ENCODE measurements at regions not wholly inside any gene's neighbourhood (a gene's known extent, or its start where the extent isn't known, plus 50 kb on each side); places are given as distances from the start of the nearest gene placed in this dataset.

- Mint-ChIP-seq H3K27ac (ENCODE audit: unreplicated experiment) (no peak overlapping the region), H3K36me3 (ENCODE audit: low read depth) (no peaks in the 10 kb centered on the region), H3K9me3 (no peaks in the 10 kb centered on the region), H3K4me1 (no peaks in the 10 kb centered on the region), H3K4me3 (no peak overlapping the region), H3K27me3 (ENCODE audit: low read depth) (peaks cover 13% of the 10 kb centered on the region)
- no peak for DNase-seq (ENCODE audit: low read depth, low spot score)
- TF ChIP-seq CTCF (conservative IDR thresholded peaks at IDR 0.05): no peak
These were observed 127.2 kb upstream of the ASTN2 start for GRCh38 chr9:117542021-117542420.

- no peaks in the 10 kb centered on the region for H3K4me1 Mint-ChIP-seq
- H3K27ac Mint-ChIP-seq (ENCODE audit: unreplicated experiment): no peak overlapping the region
- DNase-seq (ENCODE audit: low read depth, low spot score): no peak
- peaks cover 8% of the 10 kb centered on the region for H3K27me3 Mint-ChIP-seq (ENCODE audit: low read depth)
- H3K4me3 Mint-ChIP-seq: no peak overlapping the region
- TF ChIP-seq CTCF (conservative IDR thresholded peaks at IDR 0.05): no peak
- no peaks in the 10 kb centered on the region for H3K9me3 Mint-ChIP-seq
- no peaks in the 10 kb centered on the region for H3K36me3 Mint-ChIP-seq (ENCODE audit: low read depth)
These were observed 126.3 kb upstream of the ASTN2 start for GRCh38 chr9:117541181-117541580.

- Mint-ChIP-seq H3K36me3 (ENCODE audit: low read depth) (no peaks in the 10 kb centered on the region), H3K27ac (ENCODE audit: unreplicated experiment) (no peak overlapping the region), H3K9me3 (no peaks in the 10 kb centered on the region), H3K27me3 (ENCODE audit: low read depth) (no peaks in the 10 kb centered on the region), H3K4me1 (no peaks in the 10 kb centered on the region), H3K4me3 (no peak overlapping the region)
- no peak for DNase-seq (ENCODE audit: low read depth, low spot score)
- no peak for TF ChIP-seq CTCF (conservative IDR thresholded peaks at IDR 0.05)
These were observed 121.1 kb upstream of the ASTN2 start for GRCh38 chr9:117535973-117536372.

GRCh38 chr9:117535434-117535833 is 120.6 kb upstream of the ASTN2 start:
- H3K4me3 Mint-ChIP-seq: no peak overlapping the region
- no peaks in the 10 kb centered on the region for H3K27me3 Mint-ChIP-seq (ENCODE audit: low read depth)
- TF ChIP-seq CTCF (conservative IDR thresholded peaks at IDR 0.05): no peak
- no peaks in the 10 kb centered on the region for H3K4me1 Mint-ChIP-seq
- H3K9me3 Mint-ChIP-seq: no peaks in the 10 kb centered on the region
- no peak overlapping the region for H3K27ac Mint-ChIP-seq (ENCODE audit: unreplicated experiment)
- no peaks in the 10 kb centered on the region for H3K36me3 Mint-ChIP-seq (ENCODE audit: low read depth)
- DNase-seq (ENCODE audit: low read depth, low spot score): no peak

GRCh38 chr9:117528225-117528624 is 113.4 kb upstream of the ASTN2 start:
- H3K9me3 Mint-ChIP-seq: peaks cover 2% of the 10 kb centered on the region
- no peak for DNase-seq (ENCODE audit: low read depth, low spot score)
- H3K4me1 Mint-ChIP-seq: no peaks in the 10 kb centered on the region
- no peak for TF ChIP-seq CTCF (conservative IDR thresholded peaks at IDR 0.05)
- no peaks in the 10 kb centered on the region for H3K36me3 Mint-ChIP-seq (ENCODE audit: low read depth)
- H3K27ac Mint-ChIP-seq (ENCODE audit: unreplicated experiment): no peak overlapping the region
- no peak overlapping the region for H3K4me3 Mint-ChIP-seq
- H3K27me3 Mint-ChIP-seq (ENCODE audit: low read depth): peaks cover 3% of the 10 kb centered on the region

GRCh38 chr9:117526674-117527073 is 111.8 kb upstream of the ASTN2 start:
- peaks cover 7% of the 10 kb centered on the region for H3K27me3 Mint-ChIP-seq (ENCODE audit: low read depth)
- H3K4me3 Mint-ChIP-seq: no peak overlapping the region
- TF ChIP-seq CTCF (conservative IDR thresholded peaks at IDR 0.05): no peak
- no peak for DNase-seq (ENCODE audit: low read depth, low spot score)
- H3K27ac Mint-ChIP-seq (ENCODE audit: unreplicated experiment): no peak overlapping the region
- H3K4me1 Mint-ChIP-seq: no peaks in the 10 kb centered on the region
- H3K9me3 Mint-ChIP-seq: peaks cover 2% of the 10 kb centered on the region
- no peaks in the 10 kb centered on the region for H3K36me3 Mint-ChIP-seq (ENCODE audit: low read depth)

Measured in neural crest cell (in vitro differentiated cells).